DOHH2 (cell line): ENCODE measurements at regions not wholly inside any gene's neighbourhood (a gene's known extent, or its start where the extent isn't known, plus 50 kb on each side); places are given as distances from the start of the nearest gene placed in this dataset.

ENCODE experiments used
- EZH2phosphoT487 ChIP-seq: fragments of 200-600 bp; sonication (generic); IDR thresholded peaks from 2 replicates; pipeline ENCODE4 v1.6.1; 2017; ENCODE audit warnings: borderline replicate concordance, mild to moderate bottlenecking, antibody characterized with exemption, low read length, moderate library complexity, mixed read lengths
- TF ChIP-seq, protein P1 (sequence below): fragments of 200-600 bp; sonication (generic); IDR thresholded peaks from one replicate; pipeline ENCODE4 v1.5.1; 2014; ENCODE audit warnings: antibody characterized with exemption, mild to moderate bottlenecking, low read depth, low read length; ENCODE audit not compliant: poor library complexity, severe bottlenecking

DNA sequence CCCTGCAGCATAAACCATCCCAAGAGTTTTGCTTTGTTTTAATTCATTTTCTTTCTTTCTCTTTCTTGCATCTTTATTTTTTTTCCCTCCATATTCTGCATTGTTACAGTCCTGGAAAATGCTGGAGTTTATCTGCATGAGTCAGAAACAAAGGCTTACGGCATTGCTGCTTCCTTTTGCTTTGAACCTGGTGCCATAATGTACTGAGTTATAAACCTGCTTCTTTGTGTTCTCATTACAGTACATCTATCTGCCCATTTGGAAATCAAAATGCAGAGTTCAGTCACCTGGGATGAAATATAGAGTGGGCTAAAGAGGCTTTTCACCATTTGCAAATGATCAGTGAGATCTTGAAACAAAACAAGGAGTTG lies 1009.2 kb upstream of the FANCL start:
- TF ChIP-seq, protein P1, sequence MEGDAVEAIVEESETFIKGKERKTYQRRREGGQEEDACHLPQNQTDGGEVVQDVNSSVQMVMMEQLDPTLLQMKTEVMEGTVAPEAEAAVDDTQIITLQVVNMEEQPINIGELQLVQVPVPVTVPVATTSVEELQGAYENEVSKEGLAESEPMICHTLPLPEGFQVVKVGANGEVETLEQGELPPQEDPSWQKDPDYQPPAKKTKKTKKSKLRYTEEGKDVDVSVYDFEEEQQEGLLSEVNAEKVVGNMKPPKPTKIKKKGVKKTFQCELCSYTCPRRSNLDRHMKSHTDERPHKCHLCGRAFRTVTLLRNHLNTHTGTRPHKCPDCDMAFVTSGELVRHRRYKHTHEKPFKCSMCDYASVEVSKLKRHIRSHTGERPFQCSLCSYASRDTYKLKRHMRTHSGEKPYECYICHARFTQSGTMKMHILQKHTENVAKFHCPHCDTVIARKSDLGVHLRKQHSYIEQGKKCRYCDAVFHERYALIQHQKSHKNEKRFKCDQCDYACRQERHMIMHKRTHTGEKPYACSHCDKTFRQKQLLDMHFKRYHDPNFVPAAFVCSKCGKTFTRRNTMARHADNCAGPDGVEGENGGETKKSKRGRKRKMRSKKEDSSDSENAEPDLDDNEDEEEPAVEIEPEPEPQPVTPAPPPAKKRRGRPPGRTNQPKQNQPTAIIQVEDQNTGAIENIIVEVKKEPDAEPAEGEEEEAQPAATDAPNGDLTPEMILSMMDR = no peak
- no peak for TF ChIP-seq EZH2phosphoT487
